GM10266 (cell line): ENCODE measurements at regions not wholly inside any gene's neighbourhood (a gene's known extent, or its start where the extent isn't known, plus 50 kb on each side); places are given as distances from the start of the nearest gene placed in this dataset.

Source experiments
- DNase-seq: peaks from one replicate; pipeline ENCODE4 v3.0.0; 2012; ENCODE audit errors: extremely low spot score
- CTCF ChIP-seq: IDR thresholded peaks from 2 replicates; pipeline ENCODE4 v1.5.1; 2012; ENCODE audit warnings: mild to moderate bottlenecking, low read depth; ENCODE audit not compliant: control insufficient read depth, insufficient read depth; ENCODE audit errors: missing control alignments

- DNase-seq, result no peak
Observed at GRCh38 chr1:4053774-4054173, 153.7 kb upstream of the C1orf174 start.

GRCh38 chr1:4055294-4055967 lies 155.4 kb upstream of the C1orf174 start:
- DNase-seq, result no peak
- no peak for TF ChIP-seq CTCF

More at GRCh38 chr1:4053774-4054173, 153.7 kb upstream of the C1orf174 start:
- no peak for TF ChIP-seq CTCF

GRCh38 chr1:4056422-4056821 lies 156.3 kb upstream of the C1orf174 start:
- no peak for DNase-seq
- no peak for TF ChIP-seq CTCF

GRCh38 chr1:4056989-4057388 lies 156.9 kb upstream of the C1orf174 start:
- no peak for TF ChIP-seq CTCF
- DNase-seq, result no peak

DNA sequence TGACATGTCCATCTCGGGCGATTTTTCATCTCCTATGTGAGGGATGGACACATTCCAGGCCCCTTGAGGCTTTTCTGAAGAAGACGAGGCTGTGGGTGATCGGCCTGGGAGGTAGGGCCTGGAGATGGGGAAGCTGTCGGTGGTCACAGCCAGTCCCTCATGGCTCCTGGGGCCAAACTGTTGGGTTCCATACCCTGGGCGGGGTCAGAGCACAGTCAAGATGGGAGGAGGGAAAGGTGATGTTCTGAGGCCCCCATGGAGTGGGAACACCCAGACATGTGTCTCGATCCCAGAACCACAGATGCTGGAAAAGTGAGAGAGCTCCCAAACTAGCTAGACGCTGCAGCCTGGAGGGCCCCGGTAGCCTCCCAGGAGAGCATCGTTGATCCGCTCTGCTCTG lies 157.5 kb upstream of the C1orf174 start:
- DNase-seq, result no peak
- TF ChIP-seq CTCF, result no peak

DNA sequence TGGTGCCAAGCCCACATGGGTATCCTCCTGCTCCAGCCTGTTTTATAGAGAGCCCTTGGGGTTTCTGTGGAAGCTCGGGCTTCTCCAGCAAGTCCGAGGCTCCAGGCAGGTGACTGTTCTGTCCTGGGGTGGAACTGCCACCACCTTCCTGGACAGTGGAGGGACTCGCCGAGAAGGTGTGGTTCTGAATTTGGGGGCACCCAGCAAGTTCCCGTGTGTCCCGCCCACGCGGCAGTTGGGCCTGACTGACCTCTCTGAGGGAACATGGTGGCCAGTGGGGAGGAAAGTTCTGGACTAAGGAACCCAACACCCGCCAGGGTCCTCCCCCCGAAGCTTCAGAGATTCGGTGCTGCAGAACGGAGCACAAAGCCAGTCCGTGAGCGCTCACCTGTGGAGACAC lies 158.1 kb upstream of the C1orf174 start:
- TF ChIP-seq CTCF, result no peak
- DNase-seq, result no peak

DNA sequence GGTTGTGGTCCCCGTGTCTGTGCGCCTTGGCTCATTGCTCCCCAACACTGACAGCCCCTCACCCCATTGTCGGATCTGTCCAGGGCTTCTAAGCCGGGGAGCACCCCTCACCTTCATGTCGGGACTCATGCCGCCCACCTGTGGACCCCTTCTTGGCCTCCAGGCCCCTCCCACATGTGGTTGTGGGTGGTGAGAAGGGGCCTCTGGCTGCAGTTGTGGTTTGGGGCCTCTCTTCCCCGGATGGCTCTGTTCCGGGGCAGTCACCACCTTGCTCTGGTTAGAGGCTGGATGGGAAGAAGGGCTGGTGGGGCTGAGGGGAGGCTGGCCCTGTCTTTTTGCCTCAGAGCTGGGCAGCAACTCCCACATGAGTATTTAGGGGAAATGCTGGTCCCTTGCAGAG lies 158.6 kb upstream of the C1orf174 start:
- no peak for DNase-seq
- TF ChIP-seq CTCF, result no peak
